Fibroblast of the aortic adventitia (primary cell): ENCODE measurements at regions not wholly inside any gene's neighbourhood (a gene's known extent, or its start where the extent isn't known, plus 50 kb on each side); places are given as distances from the start of the nearest gene placed in this dataset.

Experiments used
- DNase-seq: peaks from one replicate; pipeline ENCODE4 v3.0.0-alpha.2; 2010; ENCODE audit warnings: low read depth
- H3K4me3 ChIP-seq: 2 replicates; pipeline ENCODE4 v1.5.1; 2011; ENCODE audit warnings: low read depth, mild to moderate bottlenecking, control low read depth, low read length, moderate library complexity
- CTCF ChIP-seq: IDR thresholded peaks from 2 replicates; pipeline ENCODE4 v1.5.1; 2011; ENCODE audit warnings: mild to moderate bottlenecking, low read length, control low read depth, inconsistent platforms; ENCODE audit not compliant: insufficient read depth

- DNase-seq: no peak
- no peak for TF ChIP-seq CTCF
- H3K4me3 ChIP-seq: no peak overlapping the region
These were observed 330.2 kb downstream of the C16orf95 start for GRCh38 chr16:86986809-86987487.

GRCh38 chr16:86987746-86988670, 329.2 kb downstream of the C16orf95 start:
- TF ChIP-seq CTCF: no peak
- no peak overlapping the region for H3K4me3 ChIP-seq
- DNase-seq: no peak

- H3K4me3 ChIP-seq: no peak overlapping the region
- DNase-seq: no peak
- no peak for TF ChIP-seq CTCF
These were observed 328.1 kb downstream of the C16orf95 start for GRCh38 chr16:86988920-86989696.

GRCh38 chr16:86990451-86990850, 326.7 kb downstream of the C16orf95 start:
- H3K4me3 ChIP-seq: no peak overlapping the region
- no peak for TF ChIP-seq CTCF
- no peak for DNase-seq

GRCh38 chr16:86991679-86992078, 325.5 kb downstream of the C16orf95 start:
- no peak for TF ChIP-seq CTCF
- no peak overlapping the region for H3K4me3 ChIP-seq
- DNase-seq: no peak

- TF ChIP-seq CTCF: no peak
- DNase-seq: no peak
- no peak overlapping the region for H3K4me3 ChIP-seq
These were observed 324.6 kb downstream of the C16orf95 start for GRCh38 chr16:86992587-86992986.
